Left colon (tissue), 2 donors: ENCODE measurements at regions not wholly inside any gene's neighbourhood (a gene's known extent, or its start where the extent isn't known, plus 50 kb on each side); places are given as distances from the start of the nearest gene placed in this dataset.

Experiments
- ATAC-seq: fragments of 200-7000 bp; cut with Tn5 transposase; one replicate; pipeline ENCODE4 v1.9.1; 2020; ENCODE audit warnings: mild to moderate bottlenecking, moderate library complexity
- DNase-seq, 2 donors: peaks; one replicate each; pipeline ENCODE4 v3.0.0-alpha.2; 2020
- intact Hi-C, 2 donors: fragments of 100-400 bp; cut with DNase I in 1 of 2; cut with micrococcal nuclease in 1 of 2; formaldehyde crosslinking; loops; one replicate each; pipeline versions ENCODE4 v1.11.2 to v1.14.0; 2022; cut with DNase I, micrococcal nuclease
- donor health status: DM: no; HTN: no; CAD: no.
- donor health status: DM: yes; HTN: yes; CAD: no.

GRCh38 chr13:29676941-29677452 is 81.5 kb upstream of the SLC7A1 start:
- DNase-seq (peak; percentile 23 to 37), ATAC-seq (peak; percentile 90)

DNA sequence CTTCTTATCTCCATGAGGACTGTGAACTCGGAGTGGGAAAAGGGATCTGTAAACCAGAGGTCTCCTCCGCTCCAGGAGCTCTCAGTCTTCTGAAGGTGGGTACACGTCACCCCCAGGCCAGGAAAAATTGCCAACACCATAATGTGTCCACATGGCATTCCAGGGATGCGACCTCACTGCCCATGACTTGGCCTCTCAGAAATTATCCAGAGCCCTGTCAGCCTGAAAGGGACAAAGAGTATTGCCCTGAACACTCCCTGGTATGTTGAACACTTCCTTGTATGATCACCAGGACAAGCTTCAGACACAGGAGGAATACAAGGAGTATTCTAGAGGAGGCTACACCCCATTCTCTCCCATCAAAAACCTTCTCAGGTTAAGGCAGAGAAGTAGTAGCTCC is 81.0 kb upstream of the SLC7A1 start:
- no peak for DNase-seq
- intact Hi-C loops: no loop called here
- ATAC-seq: peak; percentile 91

More at GRCh38 chr13:29676941-29677452, 81.5 kb upstream of the SLC7A1 start:
- intact Hi-C loops: no loop called here

GRCh38 chr13:29674532-29674931 is 79.0 kb upstream of the SLC7A1 start:
- intact Hi-C loops: no loop called here
- ATAC-seq (no peak), DNase-seq (no peak)

- intact Hi-C loops: no loop called here
- ATAC-seq (no peak), DNase-seq (no peak)
These were observed 69.1 kb upstream of the SLC7A1 start for GRCh38 chr13:29664591-29664990.

- intact Hi-C loops: no loop called here
- DNase-seq (no peak), ATAC-seq (no peak)
These were observed 59.5 kb upstream of the SLC7A1 start for GRCh38 chr13:29654843-29655547.

GRCh38 chr13:29654384-29654783 is 58.9 kb upstream of the SLC7A1 start:
- ATAC-seq (no peak), DNase-seq (no peak)
- intact Hi-C loops: no loop called here

DNA sequence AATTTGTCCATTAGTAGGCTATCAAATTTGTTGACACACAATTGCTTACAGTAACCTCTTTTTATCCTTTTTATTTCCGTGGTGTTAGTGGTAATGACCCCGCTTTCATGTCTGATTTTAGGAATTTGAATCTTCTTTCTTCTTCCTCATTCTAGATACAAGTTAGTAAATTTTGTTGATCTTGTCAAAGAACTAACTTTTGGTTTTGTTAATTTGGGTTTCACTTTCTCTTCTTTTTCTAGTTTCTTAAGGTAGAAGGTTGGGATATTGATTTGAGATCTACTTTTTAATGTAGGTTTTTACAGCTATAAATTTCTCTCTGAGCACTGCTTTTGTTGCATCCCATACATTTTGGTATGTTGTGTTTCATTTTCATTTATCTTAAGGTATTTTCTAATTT is 53.3 kb upstream of the SLC7A1 start:
- DNase-seq: no peak
- no peak for ATAC-seq
- intact Hi-C loops: no loop called here
